NCI-H146 treated with DMSO at 0.1 percent for 48 hours (cell line): ENCODE measurements at regions not wholly inside any gene's neighbourhood (a gene's known extent, or its start where the extent isn't known, plus 50 kb on each side); places are given as distances from the start of the nearest gene placed in this dataset.

Experiments used
- DNase-seq: peaks from one replicate; lab custom pipeline; 2025; ENCODE audit not compliant: unreplicated experiment; lab: John Stamatoyannopoulos, UW

GRCh38 chr4:156255230-156256007 lies 301.8 kb upstream of the CTSO start:
- peak; percentile 34 for DNase-seq

GRCh38 chr4:156252358-156252921 lies 298.8 kb upstream of the CTSO start:
- DNase-seq: no peak

GRCh38 chr4:156251373-156252065 lies 297.9 kb upstream of the CTSO start:
- no peak for DNase-seq

- DNase-seq: no peak
These were observed 295.3 kb upstream of the CTSO start for GRCh38 chr4:156248917-156249316.

- no peak for DNase-seq
These were observed 293.8 kb upstream of the CTSO start for GRCh38 chr4:156247470-156247869.

- DNase-seq: no peak
These were observed 289.3 kb upstream of the CTSO start for GRCh38 chr4:156243015-156243414.

- DNase-seq: peak; percentile 27
These were observed 288.7 kb upstream of the CTSO start for GRCh38 chr4:156242390-156242789.

- DNase-seq: no peak
These were observed 288.2 kb upstream of the CTSO start for GRCh38 chr4:156241896-156242295.

- no peak for DNase-seq
These were observed 284.5 kb upstream of the CTSO start for GRCh38 chr4:156238171-156238570.

- no peak for DNase-seq
These were observed 283.6 kb upstream of the CTSO start for GRCh38 chr4:156237231-156237630.

- DNase-seq: no peak
These were observed 276.5 kb upstream of the CTSO start for GRCh38 chr4:156230176-156230575.

GRCh38 chr4:156228676-156229075 lies 275.0 kb upstream of the CTSO start:
- DNase-seq: no peak

- DNase-seq: no peak
These were observed 273.7 kb upstream of the CTSO start for GRCh38 chr4:156227321-156227720.

GRCh38 chr4:156223985-156224384 lies 270.3 kb upstream of the CTSO start:
- no peak for DNase-seq

GRCh38 chr4:156217236-156217635 lies 263.6 kb upstream of the CTSO start:
- DNase-seq: no peak

GRCh38 chr4:156201050-156201449 lies 247.4 kb upstream of the CTSO start:
- no peak for DNase-seq

GRCh38 chr4:156198511-156198910 lies 244.8 kb upstream of the CTSO start:
- DNase-seq: no peak

- no peak for DNase-seq
These were observed 243.6 kb upstream of the CTSO start for GRCh38 chr4:156197216-156197615.

GRCh38 chr4:156196722-156197121 lies 243.1 kb upstream of the CTSO start:
- DNase-seq: no peak

GRCh38 chr4:156195914-156196313 lies 242.2 kb upstream of the CTSO start:
- DNase-seq: no peak

- DNase-seq: no peak
These were observed 241.2 kb upstream of the CTSO start for GRCh38 chr4:156194896-156195295.

GRCh38 chr4:156193800-156194199 lies 240.1 kb upstream of the CTSO start:
- no peak for DNase-seq
